ENCODE measurements at regions not wholly inside any gene's neighbourhood (a gene's known extent, or its start where the extent isn't known, plus 50 kb on each side); places are given as distances from the start of the nearest gene placed in this dataset.

DNA sequence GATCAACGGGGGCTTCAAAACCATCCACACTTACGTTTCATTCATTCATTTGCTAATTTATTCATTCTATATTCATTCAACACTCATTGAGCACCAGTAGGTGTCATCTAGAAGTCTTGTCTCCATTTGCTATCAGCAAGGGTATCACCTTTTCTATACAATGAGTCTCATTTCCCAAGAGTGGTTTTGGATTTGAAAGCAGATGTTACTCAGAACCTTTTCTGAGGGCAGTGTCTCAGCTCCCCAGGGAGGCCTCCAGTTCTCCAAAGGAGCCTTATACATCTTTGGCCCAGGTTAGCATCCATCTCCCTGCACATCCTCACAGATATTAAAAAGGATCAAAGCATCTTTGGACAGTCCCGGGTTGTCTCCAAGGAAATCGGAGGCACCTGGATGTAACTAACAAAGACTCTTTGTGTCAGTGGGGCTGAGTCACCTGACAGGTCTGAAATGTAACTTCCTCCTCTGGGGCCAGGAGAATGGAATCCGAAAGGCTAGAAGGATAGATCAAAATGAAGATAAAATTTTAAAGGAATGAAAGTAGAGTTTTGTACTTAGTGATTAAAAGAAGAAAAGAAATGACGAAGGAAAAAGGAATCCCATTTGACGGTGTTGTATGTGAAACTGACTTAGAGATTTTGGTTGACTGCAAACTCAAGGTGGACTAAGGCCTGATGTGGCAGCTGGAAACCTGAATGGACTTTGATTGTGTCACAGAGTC, 103.0 kb downstream of the VCPKMT start:
- TF ChIP-seq, protein P1, sequence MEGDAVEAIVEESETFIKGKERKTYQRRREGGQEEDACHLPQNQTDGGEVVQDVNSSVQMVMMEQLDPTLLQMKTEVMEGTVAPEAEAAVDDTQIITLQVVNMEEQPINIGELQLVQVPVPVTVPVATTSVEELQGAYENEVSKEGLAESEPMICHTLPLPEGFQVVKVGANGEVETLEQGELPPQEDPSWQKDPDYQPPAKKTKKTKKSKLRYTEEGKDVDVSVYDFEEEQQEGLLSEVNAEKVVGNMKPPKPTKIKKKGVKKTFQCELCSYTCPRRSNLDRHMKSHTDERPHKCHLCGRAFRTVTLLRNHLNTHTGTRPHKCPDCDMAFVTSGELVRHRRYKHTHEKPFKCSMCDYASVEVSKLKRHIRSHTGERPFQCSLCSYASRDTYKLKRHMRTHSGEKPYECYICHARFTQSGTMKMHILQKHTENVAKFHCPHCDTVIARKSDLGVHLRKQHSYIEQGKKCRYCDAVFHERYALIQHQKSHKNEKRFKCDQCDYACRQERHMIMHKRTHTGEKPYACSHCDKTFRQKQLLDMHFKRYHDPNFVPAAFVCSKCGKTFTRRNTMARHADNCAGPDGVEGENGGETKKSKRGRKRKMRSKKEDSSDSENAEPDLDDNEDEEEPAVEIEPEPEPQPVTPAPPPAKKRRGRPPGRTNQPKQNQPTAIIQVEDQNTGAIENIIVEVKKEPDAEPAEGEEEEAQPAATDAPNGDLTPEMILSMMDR (IDR thresholded peaks at IDR 0.05) = no peak
- no peak for TF ChIP-seq POLR2A (IDR thresholded peaks at IDR 0.05)
